ENCODE measurements at regions not wholly inside any gene's neighbourhood (a gene's known extent, or its start where the extent isn't known, plus 50 kb on each side); places are given as distances from the start of the nearest gene placed in this dataset.

GRCh38 chr20:51286758-51287157 lies 255.8 kb downstream of the NFATC2 start:
- H3K27ac ChIP-seq (ENCODE audit: low read length), result no peak overlapping the region
- no peak overlapping the region for H3K4me3 ChIP-seq (ENCODE audit: low read length)
- H4K20me1 ChIP-seq (ENCODE audit: insufficient read depth, low read length), result no peaks in the 10 kb centered on the region
- no peak overlapping the region for H3K9ac ChIP-seq (ENCODE audit: low read length)
- no peaks in the 10 kb centered on the region for H3K9me3 ChIP-seq (ENCODE audit: insufficient read depth, low read length)
- TF ChIP-seq EZH2phosphoT487 (IDR thresholded peaks at IDR 0.05; ENCODE audit: low read depth), result no peak
- TF ChIP-seq CTCF (IDR thresholded peaks at IDR 0.05; ENCODE audit: low read depth, low read length), result no peak
- no peak overlapping the region for H2AFZ ChIP-seq (ENCODE audit: low read depth, low read length)
- H3K36me3 ChIP-seq (replicated peaks; ENCODE audit: low read depth, low read length), result no peaks in the 10 kb centered on the region
- no peak overlapping the region for H3K4me2 ChIP-seq (ENCODE audit: low read length)
- H3K27me3 ChIP-seq (ENCODE audit: low read depth, low read length), result peaks cover 54% of the 10 kb centered on the region
- H3K79me2 ChIP-seq (ENCODE audit: low read length), result no peaks in the 10 kb centered on the region
- no peaks in the 10 kb centered on the region for H3K4me1 ChIP-seq (ENCODE audit: low read length)

- Histone ChIP-seq H2AFZ (ENCODE audit: low read depth, low read length) (no peak overlapping the region), H3K27ac (ENCODE audit: low read length) (no peak overlapping the region), H3K4me1 (ENCODE audit: low read length) (no peaks in the 10 kb centered on the region), H3K27me3 (ENCODE audit: low read depth, low read length) (peaks cover 56% of the 10 kb centered on the region), H3K4me2 (ENCODE audit: low read length) (no peak overlapping the region), H3K9ac (ENCODE audit: low read length) (no peak overlapping the region), H3K36me3 (replicated peaks; ENCODE audit: low read depth, low read length) (no peaks in the 10 kb centered on the region), H4K20me1 (ENCODE audit: insufficient read depth, low read length) (no peaks in the 10 kb centered on the region), H3K4me3 (ENCODE audit: low read length) (no peak overlapping the region), H3K79me2 (ENCODE audit: low read length) (no peaks in the 10 kb centered on the region), H3K9me3 (ENCODE audit: insufficient read depth, low read length) (no peaks in the 10 kb centered on the region)
- TF ChIP-seq CTCF (IDR thresholded peaks at IDR 0.05; ENCODE audit: low read depth, low read length) (no peak), EZH2phosphoT487 (IDR thresholded peaks at IDR 0.05; ENCODE audit: low read depth) (no peak)
Observed at GRCh38 chr20:51285684-51286083, 256.8 kb downstream of the NFATC2 start.

- TF ChIP-seq CTCF (IDR thresholded peaks at IDR 0.05; ENCODE audit: low read depth, low read length) (no peak), EZH2phosphoT487 (IDR thresholded peaks at IDR 0.05; ENCODE audit: low read depth) (no peak)
- H3K9ac ChIP-seq (ENCODE audit: low read length), result no peak overlapping the region
- H3K27me3 ChIP-seq (ENCODE audit: low read depth, low read length), result peaks cover 63% of the 10 kb centered on the region
- H2AFZ ChIP-seq (ENCODE audit: low read depth, low read length), result no peak overlapping the region
- H3K9me3 ChIP-seq (ENCODE audit: insufficient read depth, low read length), result no peaks in the 10 kb centered on the region
- H3K4me1 ChIP-seq (ENCODE audit: low read length), result no peaks in the 10 kb centered on the region
- H3K79me2 ChIP-seq (ENCODE audit: low read length), result no peaks in the 10 kb centered on the region
- H3K36me3 ChIP-seq (replicated peaks; ENCODE audit: low read depth, low read length), result no peaks in the 10 kb centered on the region
- H3K4me2 ChIP-seq (ENCODE audit: low read length), result no peak overlapping the region
- no peaks in the 10 kb centered on the region for H4K20me1 ChIP-seq (ENCODE audit: insufficient read depth, low read length)
- no peak overlapping the region for H3K4me3 ChIP-seq (ENCODE audit: low read length)
- H3K27ac ChIP-seq (ENCODE audit: low read length), result no peak overlapping the region
Observed at GRCh38 chr20:51284871-51285270, 257.6 kb downstream of the NFATC2 start.

- no peak overlapping the region for H2AFZ ChIP-seq (ENCODE audit: low read depth, low read length)
- no peak overlapping the region for H3K27ac ChIP-seq (ENCODE audit: low read length)
- H3K4me2 ChIP-seq (ENCODE audit: low read length), result no peak overlapping the region
- no peaks in the 10 kb centered on the region for H4K20me1 ChIP-seq (ENCODE audit: insufficient read depth, low read length)
- no peaks in the 10 kb centered on the region for H3K9me3 ChIP-seq (ENCODE audit: insufficient read depth, low read length)
- no peaks in the 10 kb centered on the region for H3K79me2 ChIP-seq (ENCODE audit: low read length)
- no peaks in the 10 kb centered on the region for H3K4me1 ChIP-seq (ENCODE audit: low read length)
- no peaks in the 10 kb centered on the region for H3K36me3 ChIP-seq (replicated peaks; ENCODE audit: low read depth, low read length)
- H3K9ac ChIP-seq (ENCODE audit: low read length), result no peak overlapping the region
- TF ChIP-seq CTCF (IDR thresholded peaks at IDR 0.05; ENCODE audit: low read depth, low read length) (no peak), EZH2phosphoT487 (IDR thresholded peaks at IDR 0.05; ENCODE audit: low read depth) (no peak)
- H3K4me3 ChIP-seq (ENCODE audit: low read length), result no peak overlapping the region
- H3K27me3 ChIP-seq (ENCODE audit: low read depth, low read length), result peaks cover 61% of the 10 kb centered on the region
Observed at GRCh38 chr20:51284176-51284575, 258.3 kb downstream of the NFATC2 start.
